ENCODE measurements at regions not wholly inside any gene's neighbourhood (a gene's known extent, or its start where the extent isn't known, plus 50 kb on each side); places are given as distances from the start of the nearest gene placed in this dataset.
A peak's percentile ranks its signal among the peaks of the same experiment; 100 is the strongest.
"Not testable (repeated sequence)": the region's sequence is repeated elsewhere in the genome, so short reads cannot be mapped to it uniquely, and the experiment has no call there.

- Mint-ChIP-seq H3K27me3 (peaks cover 3% of the 10 kb centered on the region), H3K27ac (no peak overlapping the region), H3K36me3 (peaks cover 2% of the 10 kb centered on the region), H3K4me1 (no peaks in the 10 kb centered on the region), H3K9me3 (peaks cover 2% of the 10 kb centered on the region), H3K4me3 (no peak overlapping the region)
- DNase-seq (peak; percentile 19), ATAC-seq (ENCODE audit: low read depth) (no peak)
- POLR2A ChIA-PET = no interaction called here
These were observed 293.9 kb upstream of the ERBB4 start for GRCh38 chr2:212832211-212833195.

GRCh38 chr2:212831671-212832199, 293.1 kb upstream of the ERBB4 start:
- no peak overlapping the region for H3K4me3 Mint-ChIP-seq
- no peaks in the 10 kb centered on the region for H3K4me1 Mint-ChIP-seq
- H3K27ac Mint-ChIP-seq = no peak overlapping the region
- ATAC-seq (ENCODE audit: low read depth) (no peak), DNase-seq (peak; percentile 21)
- peaks cover 2% of the 10 kb centered on the region for H3K9me3 Mint-ChIP-seq
- H3K27me3 Mint-ChIP-seq = peaks cover 3% of the 10 kb centered on the region
- peaks cover 2% of the 10 kb centered on the region for H3K36me3 Mint-ChIP-seq
- POLR2A ChIA-PET = no interaction called here

- H3K27ac Mint-ChIP-seq = no peak overlapping the region
- H3K27me3 Mint-ChIP-seq = peaks cover 9% of the 10 kb centered on the region
- ATAC-seq (ENCODE audit: low read depth) (no peak), DNase-seq (no peak)
- POLR2A ChIA-PET = no interaction called here
- no peaks in the 10 kb centered on the region for H3K36me3 Mint-ChIP-seq
- peaks cover 5% of the 10 kb centered on the region for H3K4me1 Mint-ChIP-seq
- peaks cover 1% of the 10 kb centered on the region for H3K9me3 Mint-ChIP-seq
- no peak overlapping the region for H3K4me3 Mint-ChIP-seq
These were observed 277.7 kb upstream of the ERBB4 start for GRCh38 chr2:212816267-212816666.

GRCh38 chr2:212815453-212815852, 276.9 kb upstream of the ERBB4 start:
- DNase-seq (no peak), ATAC-seq (ENCODE audit: low read depth) (no peak)
- Mint-ChIP-seq H3K4me3 (no peak overlapping the region), H3K9me3 (peaks cover 1% of the 10 kb centered on the region), H3K27ac (no peak overlapping the region), H3K36me3 (no peaks in the 10 kb centered on the region), H3K27me3 (peaks cover 6% of the 10 kb centered on the region), H3K4me1 (peaks cover 5% of the 10 kb centered on the region)
- POLR2A ChIA-PET = no interaction called here

GRCh38 chr2:212814941-212815340, 276.3 kb upstream of the ERBB4 start:
- Mint-ChIP-seq H3K27ac (no peak overlapping the region), H3K4me1 (peaks cover 5% of the 10 kb centered on the region), H3K9me3 (peaks cover 1% of the 10 kb centered on the region), H3K36me3 (no peaks in the 10 kb centered on the region), H3K4me3 (no peak overlapping the region), H3K27me3 (peaks cover 6% of the 10 kb centered on the region)
- POLR2A ChIA-PET = no interaction called here
- no peak for ATAC-seq (ENCODE audit: low read depth)
- DNase-seq = no peak

- no peak overlapping the region for H3K27ac Mint-ChIP-seq
These were observed 273.3 kb upstream of the ERBB4 start for GRCh38 chr2:212811921-212812320.

GRCh38 chr2:212811036-212811805, 272.6 kb upstream of the ERBB4 start:
- no peak for DNase-seq
- H3K9me3 Mint-ChIP-seq = peaks cover 2% of the 10 kb centered on the region
- H3K36me3 Mint-ChIP-seq = no peaks in the 10 kb centered on the region
- H3K27me3 Mint-ChIP-seq = peaks cover 2% of the 10 kb centered on the region
- POLR2A ChIA-PET = no interaction called here
- H3K27ac Mint-ChIP-seq = no peak overlapping the region
- no peak for ATAC-seq (ENCODE audit: low read depth)
- H3K4me1 Mint-ChIP-seq = peaks cover 5% of the 10 kb centered on the region
- no peak overlapping the region for H3K4me3 Mint-ChIP-seq

More at GRCh38 chr2:212811921-212812320, 273.3 kb upstream of the ERBB4 start:
- ATAC-seq (ENCODE audit: low read depth) (no peak), DNase-seq (no peak)
- POLR2A ChIA-PET = no interaction called here
- Mint-ChIP-seq H3K4me3 (no peak overlapping the region), H3K4me1 (peaks cover 5% of the 10 kb centered on the region), H3K27me3 (peaks cover 3% of the 10 kb centered on the region), H3K9me3 (peaks cover 3% of the 10 kb centered on the region), H3K36me3 (no peaks in the 10 kb centered on the region)

- no peak overlapping the region for H3K4me3 Mint-ChIP-seq
- POLR2A ChIA-PET = no interaction called here
- DNase-seq (no peak), ATAC-seq (ENCODE audit: low read depth) (no peak)
- H3K9me3 Mint-ChIP-seq = peaks cover 2% of the 10 kb centered on the region
- H3K27me3 Mint-ChIP-seq = peaks cover 2% of the 10 kb centered on the region
- H3K27ac Mint-ChIP-seq = no peak overlapping the region
- H3K36me3 Mint-ChIP-seq = no peaks in the 10 kb centered on the region
- H3K4me1 Mint-ChIP-seq = no peaks in the 10 kb centered on the region
These were observed 259.0 kb upstream of the ERBB4 start for GRCh38 chr2:212797484-212798205.

GRCh38 chr2:212794471-212794870, 255.9 kb upstream of the ERBB4 start:
- H3K4me3 Mint-ChIP-seq = no peak overlapping the region
- no peaks in the 10 kb centered on the region for H3K36me3 Mint-ChIP-seq
- ATAC-seq (ENCODE audit: low read depth) (no peak), DNase-seq (no peak)
- H3K27me3 Mint-ChIP-seq = peaks cover 2% of the 10 kb centered on the region
- no peaks in the 10 kb centered on the region for H3K4me1 Mint-ChIP-seq
- no peak overlapping the region for H3K27ac Mint-ChIP-seq
- POLR2A ChIA-PET = no interaction called here
- H3K9me3 Mint-ChIP-seq = no peaks in the 10 kb centered on the region

GRCh38 chr2:212791569-212791968, 253.0 kb upstream of the ERBB4 start:
- Mint-ChIP-seq H3K4me3 (no peak overlapping the region), H3K9me3 (no peaks in the 10 kb centered on the region)
- DNase-seq = no peak

GRCh38 chr2:212786088-212786487, 247.5 kb upstream of the ERBB4 start:
- H3K9me3 Mint-ChIP-seq; H3K36me3 Mint-ChIP-seq; ATAC-seq (ENCODE audit: low read depth); DNase-seq; H3K4me3 Mint-ChIP-seq; H3K27me3 Mint-ChIP-seq; H3K27ac Mint-ChIP-seq; POLR2A ChIA-PET; H3K4me1 Mint-ChIP-seq: not testable (repeated sequence)

More at GRCh38 chr2:212791569-212791968, 253.0 kb upstream of the ERBB4 start:
- Mint-ChIP-seq H3K27ac (no peak overlapping the region), H3K36me3 (no peaks in the 10 kb centered on the region), H3K4me1 (no peaks in the 10 kb centered on the region), H3K27me3 (peaks cover 2% of the 10 kb centered on the region)
- no peak for ATAC-seq (ENCODE audit: low read depth)
- POLR2A ChIA-PET = no interaction called here

GRCh38 chr2:212777020-212777491, 238.5 kb upstream of the ERBB4 start:
- ATAC-seq (ENCODE audit: low read depth) = no peak
- H3K9me3 Mint-ChIP-seq = no peaks in the 10 kb centered on the region
- peak overlapping the region; percentile 1 for H3K4me3 Mint-ChIP-seq
- no peak for DNase-seq
- peaks cover 6% of the 10 kb centered on the region for H3K4me1 Mint-ChIP-seq
- H3K36me3 Mint-ChIP-seq = no peaks in the 10 kb centered on the region
- POLR2A ChIA-PET = no interaction called here
- H3K27me3 Mint-ChIP-seq = no peaks in the 10 kb centered on the region
- no peak overlapping the region for H3K27ac Mint-ChIP-seq

GRCh38 chr2:212773808-212774339, 235.3 kb upstream of the ERBB4 start:
- Mint-ChIP-seq H3K36me3 (no peaks in the 10 kb centered on the region), H3K4me1 (peaks cover 6% of the 10 kb centered on the region), H3K27ac (no peak overlapping the region), H3K27me3 (no peaks in the 10 kb centered on the region), H3K9me3 (no peaks in the 10 kb centered on the region), H3K4me3 (no peak overlapping the region)
- POLR2A ChIA-PET = no interaction called here
- DNase-seq (no peak), ATAC-seq (ENCODE audit: low read depth) (no peak)

Measured in activated naive CD8-positive, alpha-beta T cell treated with anti-CD3 and anti-CD28 coated beads, Interleukin-2, amount 10 ng/mL, durations not matched to agents 7 days and 5 days (primary cell).